ENCODE measurements at regions not wholly inside any gene's neighbourhood (a gene's known extent, or its start where the extent isn't known, plus 50 kb on each side); places are given as distances from the start of the nearest gene placed in this dataset.
"Not testable (repeated sequence)": the region's sequence is repeated elsewhere in the genome, so short reads cannot be mapped to it uniquely, and the experiment has no call there.

GRCh38 chr5:63111891-63112290, 533.3 kb downstream of the LRRC70 start:
- DNase-seq (ENCODE audit: low spot score): no peak

- DNase-seq (ENCODE audit: low spot score): no peak
Measured at GRCh38 chr5:63101870-63102269, 523.3 kb downstream of the LRRC70 start.

- DNase-seq (ENCODE audit: low spot score): no peak
Measured at GRCh38 chr5:63097286-63097685, 518.7 kb downstream of the LRRC70 start.

GRCh38 chr5:63094730-63095129, 516.1 kb downstream of the LRRC70 start:
- no peak for DNase-seq (ENCODE audit: low spot score)

GRCh38 chr5:63089147-63089546, 510.5 kb downstream of the LRRC70 start:
- no peak for DNase-seq (ENCODE audit: low spot score)

GRCh38 chr5:63085561-63085960, 506.9 kb downstream of the LRRC70 start:
- DNase-seq (ENCODE audit: low spot score): no peak

GRCh38 chr5:63083689-63084088, 505.1 kb downstream of the LRRC70 start:
- DNase-seq (ENCODE audit: low spot score): not testable (repeated sequence)

- no peak for DNase-seq (ENCODE audit: low spot score)
Measured at GRCh38 chr5:63081402-63081801, 502.8 kb downstream of the LRRC70 start.

- DNase-seq (ENCODE audit: low spot score): no peak
Measured at GRCh38 chr5:63070001-63070400, 491.4 kb downstream of the LRRC70 start.

GRCh38 chr5:63055421-63055820, 476.8 kb downstream of the LRRC70 start:
- no peak for DNase-seq (ENCODE audit: low spot score)

GRCh38 chr5:63053019-63053638, 474.5 kb downstream of the LRRC70 start:
- DNase-seq (ENCODE audit: low spot score): no peak

GRCh38 chr5:63050916-63051315, 472.3 kb downstream of the LRRC70 start:
- no peak for DNase-seq (ENCODE audit: low spot score)

GRCh38 chr5:63049935-63050334, 471.3 kb downstream of the LRRC70 start:
- no peak for DNase-seq (ENCODE audit: low spot score)

GRCh38 chr5:63043792-63044191, 465.2 kb downstream of the LRRC70 start:
- DNase-seq (ENCODE audit: low spot score): no peak

- DNase-seq (ENCODE audit: low spot score): no peak
Measured at GRCh38 chr5:63032343-63032742, 453.7 kb downstream of the LRRC70 start.

GRCh38 chr5:63029891-63030290, 451.3 kb downstream of the LRRC70 start:
- no peak for DNase-seq (ENCODE audit: low spot score)

GRCh38 chr5:63025679-63026078, 447.1 kb downstream of the LRRC70 start:
- no peak for DNase-seq (ENCODE audit: low spot score)

GRCh38 chr5:63022403-63022802, 443.8 kb downstream of the LRRC70 start:
- DNase-seq (ENCODE audit: low spot score): no peak

- no peak for DNase-seq (ENCODE audit: low spot score)
Measured at GRCh38 chr5:63011158-63011557, 432.5 kb downstream of the LRRC70 start.

GRCh38 chr5:63008195-63008594, 429.6 kb downstream of the LRRC70 start:
- no peak for DNase-seq (ENCODE audit: low spot score)

GRCh38 chr5:62994842-62995241, 416.2 kb downstream of the LRRC70 start:
- DNase-seq (ENCODE audit: low spot score): not testable (repeated sequence)

- DNase-seq (ENCODE audit: low spot score): no peak
Measured at GRCh38 chr5:62985749-62986148, 407.1 kb downstream of the LRRC70 start.

- no peak for DNase-seq (ENCODE audit: low spot score)
Measured at GRCh38 chr5:62982348-62982747, 403.7 kb downstream of the LRRC70 start.

- no peak for DNase-seq (ENCODE audit: low spot score)
Measured at GRCh38 chr5:62980884-62981283, 402.3 kb downstream of the LRRC70 start.

- DNase-seq (ENCODE audit: low spot score): no peak
Measured at GRCh38 chr5:62979472-62979871, 400.9 kb downstream of the LRRC70 start.
